NCI-H1694 treated with DMSO at 0.1 percent for 48 hours (cell line): ENCODE measurements at regions not wholly inside any gene's neighbourhood (a gene's known extent, or its start where the extent isn't known, plus 50 kb on each side); places are given as distances from the start of the nearest gene placed in this dataset.

ENCODE experiments used
- DNase-seq: peaks from one replicate; lab custom pipeline; 2025; lab: John Stamatoyannopoulos, UW

DNA sequence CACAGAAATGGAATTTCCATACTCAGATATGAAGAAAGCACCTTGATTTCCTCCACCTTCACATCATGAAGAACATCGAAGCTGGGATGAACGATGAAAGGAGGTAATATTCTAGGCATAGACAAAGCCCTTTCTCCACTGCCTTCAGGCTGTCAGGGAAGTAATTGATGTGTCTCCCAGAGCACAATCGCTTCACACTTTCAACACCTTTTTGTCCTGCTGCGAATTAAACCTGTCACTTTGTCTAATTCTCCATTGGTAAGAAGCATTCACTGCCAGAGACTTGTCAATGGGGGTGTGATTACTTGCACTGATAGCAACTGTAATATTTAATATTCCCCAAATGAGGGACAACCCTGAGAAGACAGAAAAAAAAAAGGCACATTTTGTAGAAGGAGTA lies 260.1 kb downstream of the ETS1 start:
- no peak for DNase-seq

DNA sequence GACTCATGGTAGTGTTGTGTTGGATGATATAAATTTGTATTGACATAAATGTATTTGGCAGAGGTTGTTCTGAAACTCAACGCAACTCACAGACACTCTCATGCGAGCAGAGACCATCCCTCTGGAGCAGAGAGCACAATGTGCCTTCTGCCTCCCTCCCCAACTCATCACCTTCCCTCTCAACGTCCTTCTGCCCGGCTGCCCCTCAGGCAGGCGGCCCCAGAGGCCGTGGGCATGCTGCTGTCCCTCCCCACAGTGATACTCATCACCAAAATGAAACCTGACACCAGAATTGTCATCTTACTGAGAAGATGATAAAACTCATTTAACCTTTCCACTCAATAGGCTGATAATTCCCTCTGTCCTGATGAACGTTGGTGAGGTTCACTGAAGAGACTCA lies 260.6 kb downstream of the ETS1 start:
- no peak for DNase-seq

DNA sequence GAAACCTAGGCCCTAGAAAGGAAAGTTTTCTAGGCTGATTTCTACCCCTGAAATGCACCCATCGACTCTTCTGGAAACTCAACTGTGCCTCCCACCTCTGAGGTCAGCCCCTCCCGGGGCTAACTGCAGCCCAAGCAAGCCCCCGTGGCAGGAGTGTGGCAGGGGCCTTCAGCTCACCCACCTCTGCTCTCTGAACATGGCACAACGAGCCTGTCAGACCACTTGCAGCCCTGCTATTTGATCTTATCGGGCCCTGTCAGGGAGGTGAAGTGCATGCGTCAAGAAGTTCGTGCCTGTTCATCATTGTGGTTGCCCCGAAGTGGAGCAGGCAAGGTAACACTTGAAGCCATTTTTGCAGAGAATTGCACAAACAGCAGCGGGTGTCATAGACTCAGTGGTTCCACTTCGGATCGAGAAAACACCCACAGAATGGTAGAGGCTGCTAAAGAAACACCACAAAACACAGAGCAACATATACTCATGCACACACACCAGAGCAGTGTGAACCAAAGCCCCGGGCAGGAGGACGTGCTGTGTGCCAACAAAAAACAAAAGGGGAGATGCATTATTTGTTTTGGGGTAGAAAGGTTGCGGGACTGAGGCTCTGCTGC lies 262.7 kb downstream of the ETS1 start:
- no peak for DNase-seq

DNA sequence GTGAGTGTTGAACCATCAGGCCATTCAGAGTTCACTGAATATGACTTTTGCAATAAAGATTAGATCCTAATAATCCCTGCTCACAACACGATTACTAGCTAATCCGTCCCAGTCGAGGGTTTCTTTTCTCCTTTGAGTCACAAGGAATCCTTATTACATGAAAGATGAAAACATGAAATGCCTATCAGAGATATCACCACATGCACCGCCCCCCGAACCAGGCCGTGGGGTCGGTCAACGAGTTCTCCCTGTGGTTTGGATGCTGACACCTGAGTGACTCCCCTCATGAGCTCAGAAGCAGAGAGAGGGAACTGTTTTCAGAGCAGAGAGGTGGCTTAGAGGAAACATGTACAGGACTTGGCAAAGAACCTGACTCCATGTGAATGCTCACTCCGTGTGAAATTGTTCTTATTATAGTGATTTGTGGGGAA lies 263.3 kb downstream of the ETS1 start:
- DNase-seq: no peak

DNA sequence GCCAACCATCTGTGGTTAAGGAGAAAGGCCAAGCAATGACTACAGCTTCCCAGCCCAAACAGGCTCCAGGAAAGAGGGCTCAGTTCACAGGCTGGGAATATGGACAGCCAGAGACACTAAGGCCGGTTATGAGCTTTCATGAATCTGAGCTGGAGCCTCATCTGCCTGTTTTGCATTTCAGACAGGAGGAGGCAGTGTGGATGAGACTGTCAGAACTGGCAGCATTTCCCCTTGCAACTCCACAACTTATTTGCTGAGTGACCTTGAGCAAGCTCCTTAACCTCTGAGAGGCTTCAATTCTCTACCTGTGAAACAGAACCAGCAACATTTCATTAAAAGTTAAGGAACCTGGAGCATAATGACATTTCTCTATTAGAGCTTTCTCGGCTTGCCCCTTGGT lies 264.0 kb downstream of the ETS1 start:
- no peak for DNase-seq

DNA sequence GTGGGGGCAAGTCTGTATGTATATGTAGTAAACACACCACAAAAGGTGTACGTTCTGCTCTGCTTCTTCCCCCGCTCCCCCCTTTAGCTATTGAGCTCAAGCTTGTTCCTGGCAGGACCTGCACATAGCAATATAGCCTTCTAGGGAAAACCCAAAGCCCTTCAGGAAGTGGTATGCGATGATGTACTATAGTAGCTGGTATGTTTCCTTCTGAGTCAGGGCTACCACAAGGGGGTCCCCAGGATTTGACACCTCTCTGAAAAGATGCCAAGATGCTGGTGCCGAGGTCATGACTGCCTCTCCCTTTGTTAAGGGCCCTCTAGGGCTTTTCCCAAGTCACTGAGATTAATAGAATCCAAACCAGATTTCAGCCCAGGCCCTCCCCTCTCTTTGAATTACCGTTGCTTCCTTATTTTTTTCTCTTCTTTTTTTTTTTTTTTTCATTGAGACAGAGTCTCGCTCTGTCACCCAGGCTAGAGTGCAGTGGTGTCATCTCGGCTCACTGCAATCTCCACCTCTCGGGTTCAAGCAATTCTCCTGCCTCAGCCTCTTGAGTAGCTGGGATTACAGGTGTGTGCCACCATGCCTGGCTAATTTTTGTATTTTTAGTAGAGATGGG lies 268.4 kb downstream of the ETS1 start:
- DNase-seq: no peak

DNA sequence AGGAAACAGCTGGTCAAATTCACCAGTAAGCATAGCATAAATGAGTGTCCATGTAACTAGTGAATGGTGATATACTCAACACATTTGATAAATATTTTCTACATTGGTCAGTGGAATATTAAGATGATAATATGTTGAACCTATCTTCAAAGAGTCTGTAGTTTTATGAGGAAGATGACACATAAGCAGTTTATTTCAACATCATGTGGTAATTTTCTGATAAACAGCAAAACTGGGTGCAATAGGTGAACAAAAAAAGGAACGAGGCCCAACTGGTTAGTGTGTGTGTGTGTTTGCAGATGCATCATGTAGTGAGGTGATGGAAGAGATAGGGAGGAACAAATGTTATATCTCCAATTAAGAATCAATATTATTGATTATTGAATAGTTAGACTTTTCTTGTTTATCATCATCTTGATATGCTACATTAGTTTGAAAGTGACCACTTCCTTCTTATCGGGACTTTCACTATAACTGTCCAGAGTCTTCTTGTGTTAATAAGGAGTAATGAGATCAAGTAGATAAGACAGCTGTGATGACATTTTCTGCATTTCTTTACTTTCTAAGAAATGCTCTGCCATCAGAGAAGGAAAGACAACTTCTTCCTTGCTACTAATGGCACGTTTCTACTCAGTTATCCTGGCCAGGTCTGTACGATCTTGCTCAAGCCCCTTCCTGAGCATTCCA lies 270.7 kb downstream of the ETS1 start:
- DNase-seq: no peak

DNA sequence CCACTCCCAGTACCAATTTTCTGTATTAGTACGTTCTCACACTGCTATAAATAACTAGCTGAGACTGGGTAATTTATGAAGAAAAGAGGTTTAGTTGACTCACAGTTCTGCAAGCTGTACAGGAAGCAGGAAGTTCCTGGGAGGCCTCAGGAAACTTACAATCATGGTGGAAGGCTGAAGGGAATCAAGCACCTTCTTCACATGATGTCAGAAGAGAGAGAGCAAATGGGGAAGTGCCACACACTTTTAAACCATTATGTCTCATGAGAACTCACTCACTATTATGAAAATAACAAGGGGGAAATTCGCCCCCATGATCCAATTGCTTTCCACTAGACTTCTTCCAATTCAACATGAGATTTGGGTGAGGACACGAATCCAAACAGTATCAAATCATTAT lies 271.4 kb downstream of the ETS1 start:
- DNase-seq: no peak

DNA sequence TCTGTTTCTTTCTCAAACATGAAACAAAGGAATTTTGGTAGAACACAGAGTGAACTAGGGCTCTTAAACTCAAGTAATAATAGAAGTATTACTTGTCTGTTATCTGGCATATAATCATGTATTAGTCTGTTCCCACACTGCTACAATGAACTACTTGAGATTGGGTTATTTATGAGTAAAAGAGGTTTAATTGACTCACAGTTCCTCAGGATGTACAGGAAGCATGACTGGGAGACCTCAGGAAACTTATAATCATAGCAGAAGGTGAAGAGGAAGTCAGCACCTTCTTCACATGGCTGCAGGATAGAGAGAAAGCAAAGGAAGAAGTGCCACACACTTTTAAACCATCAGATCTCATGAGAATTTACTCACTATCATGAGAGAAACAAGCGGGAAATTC lies 273.4 kb downstream of the ETS1 start:
- no peak for DNase-seq

DNA sequence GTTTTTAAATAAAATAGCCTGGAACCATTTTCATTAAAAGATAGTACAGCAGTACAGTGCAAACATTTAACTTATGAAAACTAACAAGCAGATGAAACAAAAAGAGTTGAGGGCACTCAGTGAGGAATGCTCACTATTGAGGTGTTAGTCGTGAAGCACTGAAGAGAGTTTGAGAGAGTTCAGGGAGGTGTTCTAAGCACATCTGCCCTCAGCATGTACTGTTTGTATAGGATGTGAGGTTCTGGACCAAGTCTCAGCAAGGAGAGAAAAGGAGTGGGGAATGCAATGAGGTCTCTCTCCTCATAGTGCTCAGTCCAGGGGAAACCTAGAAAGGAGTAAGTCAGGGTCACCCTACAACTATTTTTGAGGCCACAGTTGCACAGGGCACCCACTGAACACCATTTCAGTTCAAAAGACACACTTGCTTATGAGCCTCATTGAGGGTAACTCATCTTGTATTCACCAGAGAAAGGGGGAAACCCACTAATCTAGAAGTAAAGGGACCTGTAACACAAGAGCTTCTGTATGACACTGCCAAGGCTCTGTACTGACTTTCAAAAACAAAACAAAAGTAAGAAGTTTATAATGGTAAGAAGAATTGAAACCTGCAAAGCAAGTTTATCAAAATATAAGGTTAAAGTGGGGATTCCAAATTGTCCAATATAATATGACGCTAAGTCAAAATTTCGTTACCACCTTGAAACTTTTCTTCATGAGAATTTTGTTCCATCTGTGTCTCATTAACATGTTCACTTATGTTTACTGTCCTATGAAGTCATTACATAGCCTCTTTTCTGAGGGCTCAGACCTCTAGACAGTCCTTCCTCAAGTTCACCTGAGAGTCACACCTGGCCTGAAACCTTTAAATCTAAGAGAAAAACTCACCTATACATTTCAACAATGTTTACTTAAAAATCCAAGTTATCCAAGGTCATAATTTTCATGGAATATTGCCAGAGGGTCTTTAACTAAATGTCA lies 275.3 kb downstream of the ETS1 start:
- no peak for DNase-seq

DNA sequence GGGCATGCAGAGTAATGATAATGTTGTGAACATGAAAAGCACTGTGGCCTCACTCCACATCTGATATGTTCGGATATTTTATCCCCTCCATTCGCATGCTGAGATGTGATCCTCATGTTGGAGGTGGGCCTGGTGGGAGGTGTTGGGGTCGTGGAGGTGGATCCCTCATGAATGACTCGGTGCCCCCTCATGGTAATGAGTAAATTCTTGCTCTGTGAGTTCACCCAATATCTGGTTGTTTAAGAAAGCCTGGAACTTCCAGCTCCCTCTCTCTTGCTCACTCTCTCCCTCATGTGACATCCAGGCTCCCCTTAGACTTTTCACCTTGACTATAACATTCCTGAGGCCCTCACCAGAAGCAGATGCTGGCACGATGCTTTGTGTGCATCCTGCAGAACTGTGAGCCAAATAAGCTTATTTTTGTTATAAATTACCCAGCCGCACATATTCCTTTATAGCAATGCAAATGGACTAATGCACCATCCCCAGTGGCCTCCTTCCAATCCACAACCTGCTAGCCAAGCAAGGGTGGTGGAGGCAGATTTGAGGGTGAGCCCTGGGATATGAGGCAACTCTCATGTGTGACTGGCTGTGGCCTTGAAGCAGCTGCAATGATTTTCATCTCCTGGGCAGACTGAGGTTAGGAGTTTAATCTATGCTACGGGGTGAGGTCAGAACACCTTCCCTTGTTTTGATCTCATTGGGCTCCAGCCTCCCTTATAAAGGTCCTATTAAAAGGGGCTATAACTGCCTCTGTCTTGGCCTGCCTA lies 276.5 kb downstream of the ETS1 start:
- DNase-seq: no peak

DNA sequence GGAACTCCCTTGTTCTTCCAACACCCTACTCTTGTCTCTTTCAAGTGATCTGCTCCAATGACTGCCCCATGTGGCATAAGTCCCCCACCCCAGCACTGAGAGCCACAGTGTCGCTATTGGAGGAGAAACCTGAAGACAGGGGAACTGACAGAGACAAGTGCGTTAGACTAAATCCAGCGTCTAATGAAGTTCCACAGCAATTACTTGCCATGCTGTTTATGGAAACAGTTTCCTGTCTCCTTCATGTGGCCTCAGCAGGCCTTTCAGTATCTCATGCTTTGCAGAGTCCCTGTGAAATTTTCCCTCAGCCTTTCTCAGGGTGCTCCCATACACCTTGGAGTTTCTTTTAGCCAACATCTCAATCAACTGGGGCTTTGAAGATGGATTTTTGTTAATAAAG lies 277.4 kb downstream of the ETS1 start:
- no peak for DNase-seq

DNA sequence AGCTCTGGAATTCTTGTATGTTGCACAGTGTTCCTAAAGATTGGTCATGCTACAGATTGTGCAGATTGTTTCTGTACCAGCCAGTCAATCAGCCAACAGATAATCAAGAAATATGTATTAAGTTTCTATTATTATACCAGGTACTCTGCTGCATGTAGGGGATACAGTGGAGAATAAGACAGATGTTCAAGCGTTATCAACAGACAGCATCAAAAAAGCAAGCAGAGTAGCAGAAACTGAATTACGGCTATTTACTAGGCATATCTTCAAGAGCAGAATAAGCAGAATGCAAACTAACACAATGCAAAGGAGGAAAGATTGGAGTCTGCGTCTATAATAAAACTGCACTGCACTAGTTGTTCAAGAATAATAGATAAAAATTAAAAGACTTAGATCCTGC lies 278.6 kb downstream of the ETS1 start:
- no peak for DNase-seq

DNA sequence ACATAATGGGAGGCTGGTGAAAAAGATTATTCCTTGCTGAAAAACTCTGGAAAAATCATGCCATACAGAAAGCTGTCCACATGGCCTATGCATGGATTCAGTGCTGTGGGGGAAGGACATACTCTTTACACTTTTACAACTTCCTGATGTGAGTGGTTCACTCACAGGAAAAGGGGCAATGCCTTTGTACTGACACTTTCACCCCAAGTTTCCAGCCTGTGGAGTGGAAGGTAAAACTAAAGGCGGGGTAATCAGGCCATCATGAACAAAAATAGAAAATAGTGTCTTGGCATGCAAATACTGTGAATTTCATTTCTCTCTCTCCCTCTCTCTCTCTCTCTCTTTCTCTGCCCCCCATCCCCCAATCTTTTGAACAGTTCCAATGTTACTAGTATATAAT lies 281.8 kb downstream of the ETS1 start:
- DNase-seq: no peak

DNA sequence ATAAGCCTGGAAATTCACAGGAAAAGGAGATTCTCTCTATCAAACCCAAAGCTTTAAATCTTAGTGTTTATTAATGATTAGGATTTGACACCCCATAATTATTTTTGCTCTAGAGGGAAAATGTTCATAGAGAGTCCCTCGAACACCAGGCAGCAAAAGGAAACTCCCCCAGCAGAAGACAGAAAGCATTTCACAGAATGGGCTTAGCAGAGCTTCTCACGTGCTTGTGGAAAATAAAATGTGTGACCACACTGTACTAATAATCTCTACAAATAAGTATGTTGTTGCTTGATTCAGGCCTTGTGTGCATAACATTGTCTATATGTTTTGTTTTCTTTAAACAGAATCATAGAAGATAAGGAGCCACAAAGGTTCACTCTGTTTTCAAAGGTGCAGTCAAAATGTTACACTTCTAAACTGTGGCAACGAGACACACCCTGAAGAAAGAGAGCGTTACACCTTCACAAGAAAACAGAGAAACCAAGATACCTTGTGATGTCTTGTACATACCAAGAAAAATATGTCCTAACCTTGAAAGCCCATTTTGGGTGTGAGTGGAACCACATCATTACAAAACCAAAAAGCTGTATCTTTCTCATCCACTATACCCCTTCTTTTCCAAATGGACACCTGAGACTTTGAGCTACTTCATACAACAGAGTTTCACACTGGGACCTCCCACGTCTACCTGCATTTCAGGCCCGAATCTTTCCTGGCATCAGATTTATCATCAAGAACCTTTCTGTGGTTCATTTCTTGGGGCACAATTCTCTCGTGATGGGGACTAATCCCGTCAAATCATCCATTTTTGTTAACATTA lies 282.5 kb downstream of the ETS1 start:
- DNase-seq: no peak

DNA sequence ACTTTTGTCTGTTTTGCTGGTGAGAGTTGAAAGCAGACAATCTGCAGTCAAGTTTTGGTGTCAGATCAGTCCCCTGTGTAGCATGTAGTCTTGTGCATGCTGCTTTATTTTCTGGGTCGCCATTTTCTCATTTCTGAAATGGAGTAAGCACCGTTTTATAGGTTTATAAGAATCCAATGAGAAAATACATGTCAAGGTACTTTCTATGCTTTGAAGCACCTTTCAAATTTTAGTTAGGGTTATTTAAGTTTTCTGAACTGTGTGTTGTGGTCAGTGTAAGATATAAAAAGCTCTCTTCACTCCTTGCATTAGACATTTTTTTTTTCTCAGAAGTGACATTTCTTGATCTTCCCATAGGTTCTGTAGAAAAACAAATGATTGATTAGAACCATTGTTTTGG lies 283.2 kb downstream of the ETS1 start:
- no peak for DNase-seq

DNA sequence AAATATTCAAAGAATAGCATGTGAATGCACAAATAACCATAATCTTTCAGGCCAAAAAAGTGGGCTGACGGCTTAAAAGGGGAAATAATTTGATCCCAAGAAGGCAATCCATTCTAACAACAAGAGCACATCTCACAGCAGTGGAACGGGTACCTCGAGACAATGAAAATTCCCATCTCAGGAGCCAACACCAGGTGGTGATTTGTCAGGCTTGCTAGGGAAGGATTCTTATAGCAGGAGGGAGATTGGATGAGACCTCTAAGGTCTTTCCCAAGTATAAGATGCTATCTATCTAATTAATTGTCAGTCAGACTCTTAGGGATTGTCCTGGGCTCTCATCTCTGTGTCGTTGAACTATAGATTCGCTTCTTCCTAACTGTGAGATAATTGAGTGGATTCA lies 284.0 kb downstream of the ETS1 start:
- no peak for DNase-seq

DNA sequence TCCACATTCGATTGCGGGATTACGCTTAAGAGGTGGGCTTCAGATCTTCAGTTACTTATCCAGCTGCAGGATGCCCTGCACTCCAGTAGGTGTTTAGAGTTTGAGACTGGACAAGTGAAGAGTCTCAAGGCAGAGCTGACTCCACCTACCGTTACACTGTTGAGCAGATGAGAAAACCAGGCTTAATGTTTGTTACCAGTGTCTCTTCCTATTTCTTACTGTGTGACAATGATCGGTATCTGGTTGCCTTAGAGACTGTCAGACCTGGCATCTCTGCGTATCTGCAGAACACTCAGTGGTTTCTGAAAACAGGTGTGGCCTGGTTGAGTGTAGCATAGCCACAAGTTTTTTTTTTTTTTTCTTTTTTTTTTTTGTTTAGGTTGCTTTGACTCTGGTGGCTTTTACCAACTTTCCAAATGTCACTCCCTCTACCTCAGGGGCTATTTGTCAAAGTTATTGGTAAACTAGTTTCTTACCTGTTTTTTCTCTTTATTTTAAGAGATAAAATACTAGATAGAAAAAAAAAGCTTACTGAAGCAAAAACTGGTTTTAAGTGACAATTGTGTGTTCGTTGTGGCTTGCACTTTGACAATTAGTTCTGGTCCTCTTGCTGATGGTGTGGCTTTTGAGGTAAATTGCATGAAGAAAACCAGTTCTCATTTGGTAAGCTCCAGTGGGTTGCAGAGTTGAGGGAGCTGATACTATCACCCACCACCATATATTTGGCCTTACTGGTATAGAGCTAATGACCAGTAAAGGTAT lies 284.8 kb downstream of the ETS1 start:
- DNase-seq: no peak

DNA sequence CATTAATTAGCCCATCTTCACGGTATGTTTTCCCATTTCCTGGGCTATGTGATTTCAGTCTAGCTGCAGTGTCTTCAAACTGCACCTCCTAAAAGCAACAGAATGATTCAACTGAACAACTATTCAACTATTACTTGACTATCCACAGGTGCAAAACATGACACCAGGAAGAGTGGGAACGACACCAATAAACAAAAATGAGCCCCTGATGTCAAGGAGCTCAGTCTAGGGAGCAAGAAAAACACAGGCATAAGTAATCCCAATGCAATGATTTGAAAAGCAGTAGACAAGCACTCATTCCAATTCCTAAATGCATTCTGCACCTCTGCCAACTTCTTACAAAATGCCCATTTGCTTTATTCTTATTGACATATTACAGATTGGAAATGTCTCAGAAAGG lies 285.6 kb downstream of the ETS1 start:
- no peak for DNase-seq

DNA sequence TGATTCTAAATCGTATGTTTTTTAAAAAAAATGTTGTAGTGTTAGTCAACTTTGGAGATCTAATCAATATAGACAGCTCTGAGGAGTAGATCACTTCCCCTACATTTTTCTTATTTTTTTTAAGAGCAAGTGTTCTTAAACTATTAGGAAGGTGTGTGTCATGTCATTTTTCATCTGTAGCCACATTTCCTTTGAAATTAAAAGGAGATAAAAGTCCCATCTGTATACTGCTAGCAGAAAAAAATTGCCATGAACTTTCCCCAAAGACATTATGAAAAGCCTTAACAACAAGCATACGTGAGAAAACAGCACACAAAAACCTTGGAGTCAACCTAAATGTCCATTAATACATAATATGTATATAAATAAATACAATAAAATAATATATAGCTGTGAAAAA lies 286.6 kb downstream of the ETS1 start:
- no peak for DNase-seq
